ENCODE measurements at regions not wholly inside any gene's neighbourhood (a gene's known extent, or its start where the extent isn't known, plus 50 kb on each side); places are given as distances from the start of the nearest gene placed in this dataset.

GRCh38 chr2:217742276-217742675, 260.5 kb downstream of the TNS1 start:
- TF ChIP-seq CTCF (conservative IDR thresholded peaks at IDR 0.05; ENCODE audit: low read depth in 2 of 2) (no peak), REST (IDR thresholded peaks at IDR 0.05; ENCODE audit: unreplicated experiment) (no peak), POLR2AphosphoS5 (IDR thresholded peaks at IDR 0.05; ENCODE audit: low read depth) (no peak), CREB1 (CRISPR knock-in tag; IDR thresholded peaks at IDR 0.05; ENCODE audit: low read depth) (no peak)
